GM19438 (cell line): ENCODE measurements at regions not wholly inside any gene's neighbourhood (a gene's known extent, or its start where the extent isn't known, plus 50 kb on each side); places are given as distances from the start of the nearest gene placed in this dataset.

Source experiments
- ATAC-seq: cut with Tn5 transposase; IDR thresholded peaks from one replicate; pipeline ENCODE4 v1.9.1; 2021; ENCODE audit warnings: low read depth; ENCODE audit not compliant: unreplicated experiment

- ATAC-seq: no peak
These were observed 130.9 kb downstream of the GDAP2 start for GRCh38 chr1:117798550-117798949.

- no peak for ATAC-seq
These were observed 126.7 kb downstream of the GDAP2 start for GRCh38 chr1:117802531-117803257.

GRCh38 chr1:117803318-117803717 lies 126.1 kb downstream of the GDAP2 start:
- no peak for ATAC-seq

GRCh38 chr1:117809764-117810163 lies 119.7 kb downstream of the GDAP2 start:
- no peak for ATAC-seq

DNA sequence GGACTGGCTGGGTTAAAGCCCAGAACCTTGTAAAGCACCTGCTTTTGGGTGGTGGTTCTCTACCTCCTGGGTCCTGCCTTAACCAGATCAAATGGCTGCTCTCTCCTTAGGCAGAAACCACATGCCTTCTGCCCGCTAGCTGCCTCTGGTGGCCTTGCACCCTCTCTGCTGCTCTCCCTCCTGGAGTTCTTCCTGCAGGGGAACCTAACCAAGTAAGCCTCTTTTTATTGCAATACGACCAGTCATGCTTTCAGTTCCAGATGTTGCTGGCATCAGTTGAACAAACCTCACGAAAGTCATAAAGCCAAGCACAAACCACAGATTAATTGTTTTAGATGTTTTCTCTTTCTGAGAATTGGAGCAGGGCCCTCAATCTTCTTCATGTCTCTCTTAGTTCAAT lies 118.9 kb downstream of the GDAP2 start:
- ATAC-seq: no peak

DNA sequence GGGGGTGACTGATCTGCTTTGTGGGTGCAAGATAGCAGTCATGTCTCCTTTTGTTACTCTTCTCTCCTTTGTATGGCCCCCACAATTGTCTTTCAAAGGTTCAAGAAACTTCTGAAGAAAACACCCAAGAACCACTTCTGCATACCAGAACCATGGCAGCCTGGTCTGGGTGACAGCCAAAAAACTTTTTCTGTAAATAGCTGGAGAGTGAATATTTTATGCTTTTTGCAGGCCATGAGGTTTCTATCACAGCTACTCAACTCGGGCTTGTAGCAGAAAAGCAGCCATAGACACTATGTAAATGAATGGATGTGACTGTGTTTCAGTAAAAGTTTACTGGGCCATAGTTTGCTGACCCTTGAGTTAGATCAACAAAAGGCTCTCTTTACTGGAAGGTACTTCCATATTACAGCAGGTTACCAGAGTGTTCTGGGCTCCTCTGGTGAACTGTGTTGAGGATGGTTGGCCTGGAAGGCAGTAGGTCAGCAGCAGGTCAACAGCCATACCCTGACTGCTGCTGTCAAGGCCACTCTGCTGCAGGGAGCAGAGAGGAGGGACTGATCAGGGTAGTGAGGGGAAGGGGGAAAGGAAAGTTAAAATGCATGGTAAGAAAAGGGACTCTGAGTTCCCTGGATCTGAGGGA lies 116.4 kb downstream of the GDAP2 start:
- ATAC-seq: no peak
